WTC11 (cell line): ENCODE measurements at regions not wholly inside any gene's neighbourhood (a gene's known extent, or its start where the extent isn't known, plus 50 kb on each side); places are given as distances from the start of the nearest gene placed in this dataset.

ENCODE experiments used
- ATAC-seq: fragments of 200-7000 bp; cut with Tn5 transposase; 2 replicates; pipeline ENCODE4 v1.10.0; 2021; ENCODE audit warnings: mild to moderate bottlenecking, moderate library complexity
- CTCF ChIA-PET: fragments of 300-600 bp; sonication (Branson Sonifier 250); formaldehyde crosslinking; loops from one replicate; lab custom pipeline; 2021; ENCODE audit warnings: antibody characterized with exemption; lab: Charles Lee
- POLR2A ChIA-PET: fragments of 350-600 bp; sonication (Branson Sonifier 250); formaldehyde crosslinking; loops from one replicate; lab custom pipeline; 2021; ENCODE audit warnings: antibody characterized with exemption; lab: Charles Lee
- DNase-seq: peaks from one replicate; pipeline ENCODE4 v3.0.0; 2021; ENCODE audit warnings: low spot score
- H3K27ac Mint-ChIP-seq: 2 replicates; pipeline ENCODE4 v1.8.0; 2021; ENCODE audit warnings: mixed read lengths
- H3K27me3 Mint-ChIP-seq: 2 replicates; pipeline ENCODE4 v1.8.0; 2021; ENCODE audit warnings: low read depth, mild to moderate bottlenecking, moderate library complexity, mixed read lengths
- H3K36me3 Mint-ChIP-seq: 2 replicates; pipeline ENCODE4 v1.8.0; 2021; ENCODE audit warnings: mixed read lengths
- H3K4me1 Mint-ChIP-seq: 2 replicates; pipeline ENCODE4 v1.8.0; 2022; ENCODE audit warnings: mixed read lengths
- H3K4me3 Mint-ChIP-seq: 2 replicates; pipeline ENCODE4 v1.8.0; 2021; ENCODE audit warnings: mild to moderate bottlenecking, moderate library complexity, mixed read lengths
- H3K9me3 Mint-ChIP-seq: 2 replicates; pipeline ENCODE4 v1.8.0; 2021; ENCODE audit warnings: mixed read lengths
- ATF1 ChIP-seq: sonication (generic); formaldehyde crosslinking; IDR thresholded peaks from 2 replicates; pipeline ENCODE4 v1.8.1; 2023; ENCODE audit warnings: mild to moderate bottlenecking, moderate library complexity, missing genetic modification reagents
- ATF3 ChIP-seq: sonication (generic); formaldehyde crosslinking; conservative IDR thresholded peaks from 2 replicates; pipeline ENCODE4 v1.8.1; 2022; ENCODE audit warnings: mild to moderate bottlenecking, missing genetic modification reagents
- CDX4 ChIP-seq: fragments of 250-450 bp; sonication (Bioruptor Pico); IDR thresholded peaks from 2 replicates; pipeline ENCODE4 v1.9.0; 2021; ENCODE audit warnings: moderate library complexity, mild to moderate bottlenecking, inconsistent platforms, borderline replicate concordance
- E2F1 ChIP-seq: sonication (generic); formaldehyde crosslinking; IDR thresholded peaks from 2 replicates; pipeline ENCODE4 v1.8.0; 2022; ENCODE audit warnings: mild to moderate bottlenecking, missing genetic modification reagents
- FOXJ3 ChIP-seq: sonication (generic); formaldehyde crosslinking; IDR thresholded peaks from 2 replicates; pipeline ENCODE4 v1.9.0; 2021; ENCODE audit warnings: missing genetic modification reagents, mild to moderate bottlenecking, borderline replicate concordance
- FOXK1 ChIP-seq: sonication (generic); formaldehyde crosslinking; IDR thresholded peaks from 2 replicates; pipeline ENCODE4 v1.8.0; 2022; ENCODE audit warnings: mild to moderate bottlenecking, moderate library complexity, missing genetic modification reagents
- FOXP1 ChIP-seq: sonication (generic); formaldehyde crosslinking; IDR thresholded peaks from 2 replicates; pipeline ENCODE4 v1.8.0; 2022; ENCODE audit warnings: missing genetic modification reagents, mild to moderate bottlenecking, moderate library complexity, borderline replicate concordance
- HMGA2 ChIP-seq: fragments of 250-450 bp; sonication (Bioruptor Pico); IDR thresholded peaks from 2 replicates; pipeline ENCODE4 v1.4.0; 2021; ENCODE audit warnings: mild to moderate bottlenecking, moderate library complexity
- JUN ChIP-seq: sonication (generic); formaldehyde crosslinking; IDR thresholded peaks from 2 replicates; pipeline ENCODE4 v1.8.0; 2023; ENCODE audit warnings: mild to moderate bottlenecking, missing genetic modification reagents
- OVOL2 ChIP-seq: fragments of 250-450 bp; sonication (Bioruptor Pico); IDR thresholded peaks from 2 replicates; pipeline ENCODE4 v1.9.0; 2021; ENCODE audit warnings: mild to moderate bottlenecking, borderline replicate concordance
- PRRX2 ChIP-seq: fragments of 250-450 bp; sonication (Bioruptor Pico); IDR thresholded peaks from 2 replicates; pipeline ENCODE4 v1.8.0; 2021; ENCODE audit warnings: mild to moderate bottlenecking
- TCF7 ChIP-seq: sonication (generic); formaldehyde crosslinking; IDR thresholded peaks from 2 replicates; pipeline ENCODE4 v1.8.0; 2022; ENCODE audit warnings: mild to moderate bottlenecking, low read depth, missing genetic modification reagents, moderate library complexity
- USF1 ChIP-seq: sonication (generic); formaldehyde crosslinking; IDR thresholded peaks from 2 replicates; pipeline ENCODE4 v1.8.0; 2022; ENCODE audit warnings: mild to moderate bottlenecking, missing genetic modification reagents
- USF2 ChIP-seq: sonication (generic); formaldehyde crosslinking; IDR thresholded peaks from 2 replicates; pipeline ENCODE4 v1.8.1; 2023; ENCODE audit warnings: mild to moderate bottlenecking, missing genetic modification reagents, moderate library complexity
- ZBTB43 ChIP-seq: sonication (generic); formaldehyde crosslinking; IDR thresholded peaks from 2 replicates; pipeline ENCODE4 v1.8.1; 2023; ENCODE audit warnings: mild to moderate bottlenecking, missing genetic modification reagents
- ZNF138 ChIP-seq: sonication (generic); formaldehyde crosslinking; conservative IDR thresholded peaks from 2 replicates; pipeline ENCODE4 v1.8.1; 2022; ENCODE audit warnings: mild to moderate bottlenecking, moderate library complexity, missing genetic modification reagents
- ZNF232 ChIP-seq: sonication (generic); formaldehyde crosslinking; IDR thresholded peaks from 2 replicates; pipeline ENCODE4 v1.8.0; 2022; ENCODE audit warnings: mild to moderate bottlenecking, missing genetic modification reagents
- ZNF425 ChIP-seq: fragments of 250-450 bp; sonication (Bioruptor Pico); conservative IDR thresholded peaks from 2 replicates; pipeline ENCODE4 v1.9.0; 2021; ENCODE audit warnings: mild to moderate bottlenecking
- ZNF512 ChIP-seq: sonication (generic); formaldehyde crosslinking; IDR thresholded peaks from 2 replicates; pipeline ENCODE4 v1.8.1; 2022; ENCODE audit warnings: missing genetic modification reagents, borderline replicate concordance
- ZNF671 ChIP-seq: fragments of 250-450 bp; sonication (Bioruptor Pico); IDR thresholded peaks from 2 replicates; pipeline ENCODE4 v1.8.0; 2021; ENCODE audit warnings: mild to moderate bottlenecking

GRCh38 chr7:145212050-145212449, 376.2 kb upstream of the TPK1 start:
- Mint-ChIP-seq H3K9me3 (peaks cover 20% of the 10 kb centered on the region), H3K36me3 (no peaks in the 10 kb centered on the region), H3K4me1 (no peaks in the 10 kb centered on the region), H3K27me3 (no peaks in the 10 kb centered on the region), H3K4me3 (no peak overlapping the region), H3K27ac (no peak overlapping the region)
- ATAC-seq (no peak), DNase-seq (no peak)
- TF ChIP-seq ATF1, result no peak
- no peak for TF ChIP-seq FOXK1 (CRISPR knock-in tag)
- TF ChIP-seq E2F1 (CRISPR knock-in tag), result no peak
- no peak for TF ChIP-seq JUN
- POLR2A ChIA-PET, result no interaction called here
- CTCF ChIA-PET, result no interaction called here

GRCh38 chr7:145211211-145211610, 375.4 kb upstream of the TPK1 start:
- POLR2A ChIA-PET, result no interaction called here
- no peak for ATAC-seq
- CTCF ChIA-PET, result no interaction called here

GRCh38 chr7:145193951-145194350, 358.1 kb upstream of the TPK1 start:
- POLR2A ChIA-PET, result no interaction called here
- H3K36me3 Mint-ChIP-seq, result no peaks in the 10 kb centered on the region
- DNase-seq (no peak), ATAC-seq (no peak)
- peaks cover 21% of the 10 kb centered on the region for H3K9me3 Mint-ChIP-seq
- H3K4me1 Mint-ChIP-seq, result no peaks in the 10 kb centered on the region
- TF ChIP-seq FOXP1 (CRISPR knock-in tag), result no peak
- TF ChIP-seq FOXJ3 (CRISPR knock-in tag), result no peak
- no peak for TF ChIP-seq ZNF232 (CRISPR knock-in tag)
- no peak for TF ChIP-seq PRRX2
- no peak for TF ChIP-seq USF2 (CRISPR knock-in tag)
- no peak overlapping the region for H3K27ac Mint-ChIP-seq
- no peak overlapping the region for H3K4me3 Mint-ChIP-seq
- CTCF ChIA-PET, result no interaction called here
- no peaks in the 10 kb centered on the region for H3K27me3 Mint-ChIP-seq

More at GRCh38 chr7:145211211-145211610, 375.4 kb upstream of the TPK1 start:
- no peak overlapping the region for H3K4me3 Mint-ChIP-seq
- no peaks in the 10 kb centered on the region for H3K36me3 Mint-ChIP-seq
- TF ChIP-seq USF1 (no peak), ZNF512 (no peak)
- H3K27me3 Mint-ChIP-seq, result no peaks in the 10 kb centered on the region
- H3K4me1 Mint-ChIP-seq, result no peaks in the 10 kb centered on the region
- H3K27ac Mint-ChIP-seq, result no peak overlapping the region
- DNase-seq, result no peak
- peaks cover 23% of the 10 kb centered on the region for H3K9me3 Mint-ChIP-seq

- no peak for ATAC-seq
- CTCF ChIA-PET, result no interaction called here
- no peak for TF ChIP-seq ZNF138 (CRISPR knock-in tag)
- TF ChIP-seq FOXJ3 (CRISPR knock-in tag), result no peak
- TF ChIP-seq ZNF671 (CRISPR knock-in tag), result no peak
- TF ChIP-seq ZNF425 (CRISPR knock-in tag), result no peak
- no peak for TF ChIP-seq ATF3 (CRISPR knock-in tag)
- TF ChIP-seq CDX4, result no peak
- TF ChIP-seq ZBTB43, result no peak
- no peak for TF ChIP-seq HMGA2
- TF ChIP-seq OVOL2, result no peak
- no peak for TF ChIP-seq TCF7 (CRISPR knock-in tag)
Measured at GRCh38 chr7:145184956-145185355, 349.1 kb upstream of the TPK1 start.

More at GRCh38 chr7:145184956-145185355, 349.1 kb upstream of the TPK1 start:
- POLR2A ChIA-PET, result no interaction called here
- Mint-ChIP-seq H3K4me1 (no peaks in the 10 kb centered on the region), H3K9me3 (peaks cover 11% of the 10 kb centered on the region), H3K27ac (no peak overlapping the region), H3K4me3 (no peak overlapping the region), H3K36me3 (no peaks in the 10 kb centered on the region), H3K27me3 (no peaks in the 10 kb centered on the region)
- no peak for DNase-seq
